Suprapubic skin (tissue), 4 donors: ENCODE measurements at regions not wholly inside any gene's neighbourhood (a gene's known extent, or its start where the extent isn't known, plus 50 kb on each side); places are given as distances from the start of the nearest gene placed in this dataset.

Experiments used
- EP300 ChIP-seq: sonication (generic); formaldehyde crosslinking; IDR thresholded peaks from one replicate; pipeline ENCODE4 v1.6.1; 2017; ENCODE audit warnings: antibody characterized with exemption
- POLR2AphosphoS5 ChIP-seq, 3 donors: sonication (generic); formaldehyde crosslinking; IDR thresholded peaks; one replicate each; pipeline ENCODE4 v1.6.1; 2017; ENCODE audit warnings: antibody characterized with exemption in 3 of 3
- TF ChIP-seq, protein P1 (sequence below), 2 donors: fragments of 200-600 bp in 1 of 2; fragments of 450-650 bp in 1 of 2; sonication (generic) in 1 of 2; IDR thresholded peaks; one replicate each; pipeline ENCODE4 v1.5.1; 2016 to 2019; ENCODE audit warnings: antibody characterized with exemption in 2 of 2, mild to moderate bottlenecking in 1 of 2, moderate library complexity in 1 of 2

- TF ChIP-seq, protein P1, sequence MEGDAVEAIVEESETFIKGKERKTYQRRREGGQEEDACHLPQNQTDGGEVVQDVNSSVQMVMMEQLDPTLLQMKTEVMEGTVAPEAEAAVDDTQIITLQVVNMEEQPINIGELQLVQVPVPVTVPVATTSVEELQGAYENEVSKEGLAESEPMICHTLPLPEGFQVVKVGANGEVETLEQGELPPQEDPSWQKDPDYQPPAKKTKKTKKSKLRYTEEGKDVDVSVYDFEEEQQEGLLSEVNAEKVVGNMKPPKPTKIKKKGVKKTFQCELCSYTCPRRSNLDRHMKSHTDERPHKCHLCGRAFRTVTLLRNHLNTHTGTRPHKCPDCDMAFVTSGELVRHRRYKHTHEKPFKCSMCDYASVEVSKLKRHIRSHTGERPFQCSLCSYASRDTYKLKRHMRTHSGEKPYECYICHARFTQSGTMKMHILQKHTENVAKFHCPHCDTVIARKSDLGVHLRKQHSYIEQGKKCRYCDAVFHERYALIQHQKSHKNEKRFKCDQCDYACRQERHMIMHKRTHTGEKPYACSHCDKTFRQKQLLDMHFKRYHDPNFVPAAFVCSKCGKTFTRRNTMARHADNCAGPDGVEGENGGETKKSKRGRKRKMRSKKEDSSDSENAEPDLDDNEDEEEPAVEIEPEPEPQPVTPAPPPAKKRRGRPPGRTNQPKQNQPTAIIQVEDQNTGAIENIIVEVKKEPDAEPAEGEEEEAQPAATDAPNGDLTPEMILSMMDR (IDR thresholded peaks at IDR 0.05) = no peak
- TF ChIP-seq POLR2AphosphoS5 (IDR thresholded peaks at IDR 0.05) (no peak), EP300 (no peak)
Measured at GRCh38 chr2:179331061-179331460, 66.4 kb upstream of the SESTD1 start.
